IMR-90 (cell line): ENCODE measurements at regions not wholly inside any gene's neighbourhood (a gene's known extent, or its start where the extent isn't known, plus 50 kb on each side); places are given as distances from the start of the nearest gene placed in this dataset.

Experiments used
- ATAC-seq: fragments of 200-7000 bp; cut with Tn5 transposase; 2 replicates; pipeline ENCODE4 v1.9.1; 2020; ENCODE audit warnings: low read depth, mild to moderate bottlenecking, moderate library complexity
- BruUV-seq: library from RNA; stranded (reverse); fragments of 400-500 nt; replicated peaks from 2 replicates; lab custom pipeline; 2021; lab: Mats Ljungman, UMichigan
- CTCF ChIA-PET: fragments of 300-600 bp; formaldehyde crosslinking; extraction: SDS; loops from one replicate; lab custom pipeline; 2021; ENCODE audit warnings: antibody characterized with exemption; lab: Yijun Ruan, JAX
- POLR2A ChIA-PET: fragments of 300-600 bp; sonication (Branson Sonifier 250); formaldehyde crosslinking; loops from one replicate; lab custom pipeline; 2022; ENCODE audit warnings: antibody characterized with exemption; ENCODE audit not compliant: unreplicated experiment; lab: Charles Lee
- DNase-seq: peaks from one replicate; pipeline ENCODE4 v3.0.0; 2013
- H2AFZ ChIP-seq: replicated peaks from 2 replicates; pipeline ENCODE3; 2013; ENCODE audit warnings: low read length, mild to moderate bottlenecking; ENCODE audit not compliant: poor library complexity
- H2AK5ac ChIP-seq: 2 replicates; pipeline ENCODE4 v1.6.1; 2013; ENCODE audit warnings: low read depth, low read length, inconsistent platforms
- H2AK9ac ChIP-seq: replicated peaks from 2 replicates; pipeline ENCODE3; 2013; ENCODE audit warnings: mild to moderate bottlenecking, low read depth, low read length, moderate library complexity; ENCODE audit not compliant: poor library complexity
- H2BK120ac ChIP-seq: 2 replicates; pipeline ENCODE4 v1.6.1; 2013; ENCODE audit warnings: low read depth, low read length, inconsistent platforms
- H2BK15ac ChIP-seq: 3 replicates; pipeline ENCODE4 v1.6.1; 2013; ENCODE audit warnings: low read depth, low read length, inconsistent platforms
- H2BK20ac ChIP-seq: 2 replicates; pipeline ENCODE4 v1.6.1; 2013; ENCODE audit warnings: low read depth, mild to moderate bottlenecking, inconsistent platforms, low read length, moderate library complexity
- H2BK5ac ChIP-seq: 2 replicates; pipeline ENCODE4 v1.6.1; 2013; ENCODE audit warnings: mild to moderate bottlenecking, low read depth, low read length, inconsistent platforms; ENCODE audit not compliant: poor library complexity, severe bottlenecking
- H3K14ac ChIP-seq: replicated peaks from 2 replicates; pipeline ENCODE4 v1.6.1; 2013; ENCODE audit warnings: low read depth, low read length, inconsistent platforms
- H3K18ac ChIP-seq: 2 replicates; pipeline ENCODE4 v1.6.1; 2013; ENCODE audit warnings: low read depth, low read length, control low read depth
- H3K23ac ChIP-seq: 2 replicates; pipeline ENCODE4 v1.6.1; 2013; ENCODE audit warnings: low read depth, low read length, inconsistent platforms
- H3K27ac ChIP-seq: 2 replicates; pipeline ENCODE4 v1.5.1; 2013; ENCODE audit warnings: mild to moderate bottlenecking, control low read depth, low read length; ENCODE audit not compliant: insufficient read depth
- H3K27me3 ChIP-seq: 2 replicates; pipeline ENCODE4 v1.6.1; 2013; ENCODE audit warnings: low read length; ENCODE audit not compliant: control insufficient read depth, insufficient read depth
- H3K36me3 ChIP-seq: 2 replicates; pipeline ENCODE4 v1.6.1; 2013; ENCODE audit warnings: low read length, mixed read lengths; ENCODE audit not compliant: control insufficient read depth, insufficient read depth
- H3K4ac ChIP-seq: 2 replicates; pipeline ENCODE4 v1.6.1; 2013; ENCODE audit warnings: low read depth, low read length, inconsistent platforms
- H3K4me1 ChIP-seq: 2 replicates; pipeline ENCODE4 v1.6.1; 2013; ENCODE audit warnings: low read length, mixed read lengths; ENCODE audit not compliant: control insufficient read depth, insufficient read depth
- H3K4me2 ChIP-seq: 2 replicates; pipeline ENCODE4 v1.6.1; 2013; ENCODE audit warnings: low read depth, mild to moderate bottlenecking, control low read depth, low read length, moderate library complexity
- H3K4me3 ChIP-seq: 2 replicates; pipeline ENCODE4 v1.5.1; 2013; ENCODE audit warnings: low read depth, mild to moderate bottlenecking, control low read depth, low read length, moderate library complexity; ENCODE audit not compliant: insufficient read depth
- H3K56ac ChIP-seq: 2 replicates; pipeline ENCODE4 v1.6.1; 2013; ENCODE audit warnings: low read length, inconsistent platforms; ENCODE audit not compliant: insufficient read depth; ENCODE audit errors: extremely low read depth
- H3K79me1 ChIP-seq, 2 experiments: 2 replicates each; pipeline ENCODE4 v1.6.1; 2013; ENCODE audit warnings: low read length in 2 of 2, inconsistent platforms in 1 of 2, low read depth in 1 of 2
- H3K9ac ChIP-seq: 2 replicates; pipeline ENCODE4 v1.6.1; 2013; ENCODE audit warnings: low read depth, low read length, control low read depth
- H3K9me1 ChIP-seq: 2 replicates; pipeline ENCODE4 v1.6.1; 2013; ENCODE audit warnings: low read length, inconsistent platforms; ENCODE audit not compliant: insufficient read depth
- H3K9me3 ChIP-seq: 2 replicates; pipeline ENCODE4 v1.6.1; 2013; ENCODE audit warnings: low read length; ENCODE audit not compliant: control insufficient read depth, insufficient read depth
- H4K20me1 ChIP-seq: 2 replicates; pipeline ENCODE4 v1.6.1; 2013; ENCODE audit warnings: low read length, inconsistent platforms; ENCODE audit not compliant: insufficient read depth
- H4K5ac ChIP-seq: 2 replicates; pipeline ENCODE4 v1.6.1; 2013; ENCODE audit warnings: mild to moderate bottlenecking, low read depth, low read length, control low read depth
- H4K8ac ChIP-seq, 2 experiments: 2 replicates each; pipeline ENCODE4 v1.6.1; 2013; ENCODE audit warnings: low read depth in 2 of 2, low read length in 2 of 2, control low read depth in 1 of 2, inconsistent platforms in 1 of 2
- H4K91ac ChIP-seq: 2 replicates; pipeline ENCODE4 v1.6.1; 2013; ENCODE audit warnings: low read depth, low read length, inconsistent platforms; ENCODE audit not compliant: insufficient read depth
- CEBPB ChIP-seq: IDR thresholded peaks from 2 replicates; pipeline ENCODE4 v1.6.1; 2012; ENCODE audit warnings: low read depth, low read length, improper control_type of control experiment
- CHD1 ChIP-seq: IDR thresholded peaks from 2 replicates; pipeline ENCODE4 v1.6.1; 2012; ENCODE audit warnings: low read depth, low read length, improper control_type of control experiment
- CTCF ChIP-seq: conservative IDR thresholded peaks from 2 replicates; pipeline ENCODE4 v1.5.1; 2012; ENCODE audit warnings: mild to moderate bottlenecking, low read depth, low read length, improper control_type of control experiment
- MAFK ChIP-seq: IDR thresholded peaks from 2 replicates; pipeline ENCODE4 v1.6.1; 2012; ENCODE audit warnings: low read depth, low read length, improper control_type of control experiment
- MAZ ChIP-seq: IDR thresholded peaks from 2 replicates; pipeline ENCODE4 v1.6.1; 2012; ENCODE audit warnings: low read depth, mild to moderate bottlenecking, low read length, improper control_type of control experiment, moderate library complexity, borderline replicate concordance
- RAD21 ChIP-seq: IDR thresholded peaks from 2 replicates; pipeline ENCODE4 v1.6.1; 2012; ENCODE audit warnings: low read length, improper control_type of control experiment
- RCOR1 ChIP-seq: IDR thresholded peaks from 2 replicates; pipeline ENCODE4 v1.6.1; 2012; ENCODE audit warnings: mild to moderate bottlenecking, low read length, improper control_type of control experiment; ENCODE audit not compliant: insufficient replicate concordance
- RFX5 ChIP-seq: IDR thresholded peaks from 2 replicates; pipeline ENCODE4 v1.8.0; 2012; ENCODE audit warnings: low read depth, mild to moderate bottlenecking, low read length, moderate library complexity
- SMC3 ChIP-seq: fragments of 150-350 bp; IDR thresholded peaks from 2 replicates; pipeline ENCODE4 v1.6.1; 2016; ENCODE audit warnings: low read depth, mild to moderate bottlenecking, antibody characterized with exemption, low read length, moderate library complexity
- WGBS, 2 experiments: methylation state at CpG; one replicate each; pipeline versions ENCODE4 v1.1.5 to v1.1.7; 2013; ENCODE audit warnings: missing lambda C conversion rate in 2 of 2; ENCODE audit not compliant: insufficient read length in 1 of 2; ENCODE audit errors: extremely low coverage in 2 of 2; 5-methylcytosine and 5-hydroxymethylcytosine counted together
- dilution Hi-C: fragments of 300-500 bp; cut with HindIII; formaldehyde crosslinking; loops from one replicate; pipeline ENCODE4 v1.14.3; 2018; ENCODE audit warnings: low sequenced_read_pairs; ENCODE audit not compliant: unreplicated experiment
- in situ Hi-C: fragments of 300-500 bp; cut with MboI; formaldehyde crosslinking; loops from 3 replicates; pipeline ENCODE4 v1.14.3; 2019; ENCODE audit warnings: low sequenced_read_pairs, inconsistent platforms, mixed read lengths
- intact Hi-C: fragments of 100-400 bp; cut with micrococcal nuclease; formaldehyde crosslinking; loops from 2 replicates; pipeline ENCODE4 v1.10.0; 2022

GRCh38 chr13:76668141-76668540 lies 218.1 kb downstream of the KCTD12 start:
- no CpG with 5 or more reads among the region's 2 CpGs for WGBS, 2 experiments
- Histone ChIP-seq H2BK5ac (no peak overlapping the region), H3K9me1 (no peaks in the 10 kb centered on the region), H4K5ac (no peak overlapping the region), H4K20me1 (no peaks in the 10 kb centered on the region), H3K9me3 (no peaks in the 10 kb centered on the region), H3K27ac (no peak overlapping the region), H3K14ac (no peak overlapping the region), H3K18ac (no peak overlapping the region), H3K27me3 (peaks cover 2% of the 10 kb centered on the region; the same call in 1 of the 2 replicates), H3K9ac (no peak overlapping the region), H3K4me2 (no peak overlapping the region), H3K79me1 (no peaks in the 10 kb centered on the region), H2BK120ac (no peak overlapping the region), H2AFZ (no peak overlapping the region), H2BK20ac (no peak overlapping the region), H3K4me1 (no peaks in the 10 kb centered on the region), H2BK15ac (no peak overlapping the region), H4K91ac (no peak overlapping the region), H2AK5ac (no peak overlapping the region), H3K56ac (no peak overlapping the region), H3K23ac (no peak overlapping the region), H2AK9ac (no peak overlapping the region), H3K36me3 (no peaks in the 10 kb centered on the region), H3K4ac (no peak overlapping the region), H4K8ac (no peak overlapping the region), H3K4me3 (no peak overlapping the region)
- TF ChIP-seq CTCF, result no peak
- TF ChIP-seq MAZ, result no peak
- no peak for TF ChIP-seq RFX5
- no peak for TF ChIP-seq RAD21
- TF ChIP-seq MAFK, result no peak
- no peak for TF ChIP-seq CEBPB
- no peak for TF ChIP-seq CHD1
- TF ChIP-seq RCOR1, result no peak
- TF ChIP-seq SMC3, result no peak
- in situ Hi-C loops (loop anchor here (5.0 kb wide), 1 partner anchor 234 kb away; no protein-coding TSS in a partner anchor), dilution Hi-C loops (no loop called here), intact Hi-C loops (no loop called here)
- ChIA-PET CTCF (interaction anchor here (0.8 to 3.1 kb wide), 12 partner anchors 9 to 810 kb away, joined by 3 to 19 read pairs (median 4); partner anchors contain the start of gene KCTD12), POLR2A (no interaction called here)
- no TSS peak for BruUV-seq
- ATAC-seq (0 out of 2 replicates have a peak, but pooled peaks have one; percentile 15), DNase-seq (no peak)
